Keratinocyte (primary cell): ENCODE measurements at regions not wholly inside any gene's neighbourhood (a gene's known extent, or its start where the extent isn't known, plus 50 kb on each side); places are given as distances from the start of the nearest gene placed in this dataset.

ENCODE experiments used
- DNase-seq: peaks from one replicate; pipeline ENCODE4 v3.0.0-alpha.2; 2011; ENCODE audit warnings: low read depth, missing footprints, low spot score
- FAIRE-seq: peaks from 2 replicates; lab custom pipeline; 2011; peaks lifted over from hg19 to GRCh38; lab: Jason Lieb, UNC
- H2AFZ ChIP-seq: 2 replicates; pipeline ENCODE4 v1.6.0; 2012; ENCODE audit warnings: low read length, control low read depth, inconsistent platforms; ENCODE audit not compliant: control insufficient read depth
- H3K27ac ChIP-seq: 2 replicates; pipeline ENCODE4 v1.5.1; 2011; ENCODE audit warnings: low read length; ENCODE audit not compliant: control insufficient read depth, insufficient read depth
- H3K27me3 ChIP-seq: 3 replicates; pipeline ENCODE4 v1.6.0; 2011; ENCODE audit warnings: low read length; ENCODE audit not compliant: control insufficient read depth, insufficient read depth; ENCODE audit errors: extremely low read depth
- H3K36me3 ChIP-seq, 2 experiments: 2 replicates in 1 of 2; 3 replicates in 1 of 2; pipeline ENCODE4 v1.5.1; 2011; ENCODE audit warnings: low read length in 2 of 2, mild to moderate bottlenecking in 1 of 2; ENCODE audit not compliant: control insufficient read depth in 2 of 2, insufficient read depth in 2 of 2; ENCODE audit errors: extremely low read depth in 1 of 2
- H3K4me1 ChIP-seq: 3 replicates; pipeline ENCODE4 v1.5.1; 2011; ENCODE audit warnings: low read length; ENCODE audit not compliant: control insufficient read depth, insufficient read depth; ENCODE audit errors: extremely low read depth
- H3K4me2 ChIP-seq: 3 replicates; pipeline ENCODE4 v1.6.0; 2011; ENCODE audit warnings: low read depth, low read length; ENCODE audit not compliant: control insufficient read depth, insufficient read depth; ENCODE audit errors: extremely low read depth
- H3K4me3 ChIP-seq, 3 experiments: fragments of 200-600 bp in 1 of 3; sonication (generic) in 1 of 3; 2 replicates in 2 of 3; 3 replicates in 1 of 3; pipeline ENCODE4 v1.5.1; 2011 to 2016; ENCODE audit warnings: low read length in 3 of 3, mild to moderate bottlenecking in 3 of 3, control low read depth in 2 of 3, inconsistent platforms in 1 of 3, low read depth in 1 of 3, mixed read lengths in 1 of 3, mixed run types in 1 of 3, moderate library complexity in 1 of 3; ENCODE audit not compliant: control insufficient read depth in 2 of 3, insufficient read depth in 2 of 3; ENCODE audit errors: extremely low read depth in 1 of 3
- H3K79me2 ChIP-seq: 2 replicates; pipeline ENCODE4 v1.6.0; 2012; ENCODE audit warnings: low read length; ENCODE audit not compliant: control insufficient read depth, insufficient read depth
- H3K9ac ChIP-seq: 3 replicates; pipeline ENCODE4 v1.6.0; 2011; ENCODE audit warnings: low read length; ENCODE audit not compliant: control insufficient read depth, insufficient read depth; ENCODE audit errors: extremely low read depth
- H3K9me1 ChIP-seq: 3 replicates; pipeline ENCODE4 v1.6.0; 2011; ENCODE audit warnings: low read length; ENCODE audit not compliant: control insufficient read depth, insufficient read depth; ENCODE audit errors: extremely low read depth
- H3K9me3 ChIP-seq: 2 replicates; pipeline ENCODE4 v1.5.1; 2012; ENCODE audit warnings: low read depth, low read length; ENCODE audit not compliant: control insufficient read depth
- H4K20me1 ChIP-seq: 3 replicates; pipeline ENCODE4 v1.6.0; 2011; ENCODE audit warnings: low read length; ENCODE audit not compliant: control insufficient read depth, insufficient read depth; ENCODE audit errors: extremely low read depth
- EZH2 ChIP-seq: IDR thresholded peaks from one replicate; pipeline ENCODE4 v1.6.1; 2012; ENCODE audit warnings: inconsistent platforms, mild to moderate bottlenecking, low read length, moderate library complexity
- dilution Hi-C: fragments of 300-500 bp; cut with MboI; formaldehyde crosslinking; loops from one replicate; pipeline ENCODE4 v1.7.0; 2020; ENCODE audit warnings: low sequenced_read_pairs; ENCODE audit not compliant: extremely low pct_ligation_motif_present
- TF ChIP-seq, protein P1 (sequence below), 3 experiments: IDR thresholded peaks in 1 of 3; conservative IDR thresholded peaks in 1 of 3; optimal IDR thresholded peaks in 1 of 3; 2 replicates in 2 of 3; 3 replicates in 1 of 3; pipeline versions ENCODE3 to v1.5.1; 2011; ENCODE audit warnings: low read length in 3 of 3, mild to moderate bottlenecking in 3 of 3, moderate library complexity in 2 of 3, control low read depth in 1 of 3, inconsistent platforms in 1 of 3; ENCODE audit not compliant: insufficient read depth in 2 of 3; ENCODE audit errors: extremely low read depth in 1 of 3

DNA sequence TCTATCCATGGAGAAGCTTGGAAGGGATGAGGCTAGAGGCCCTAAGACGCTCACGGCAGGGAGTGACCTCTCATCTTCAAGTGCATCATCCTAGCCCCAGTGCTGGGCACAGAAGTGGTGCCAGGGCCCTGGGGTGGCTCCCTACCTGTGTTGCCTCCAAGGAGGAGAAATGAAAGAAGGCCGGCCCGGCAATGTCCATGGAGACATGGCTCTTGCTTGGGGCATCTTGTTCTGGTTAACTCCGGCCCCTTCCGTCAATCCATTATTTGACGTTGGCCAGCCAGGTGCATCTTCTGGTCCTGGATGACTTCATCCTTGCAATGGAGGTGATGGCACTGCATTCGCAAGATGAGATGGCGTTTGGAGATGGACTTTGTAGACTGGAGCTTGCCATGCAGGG, 83.2 kb upstream of the ALDH1L1 start:
- no peaks in the 10 kb centered on the region for H3K36me3 ChIP-seq
- dilution Hi-C loops, result no loop called here
- DNase-seq (no peak), FAIRE-seq (no peak)
- H3K27me3 ChIP-seq, result no peaks in the 10 kb centered on the region
- no peak overlapping the region for H3K27ac ChIP-seq
- TF ChIP-seq, protein P1, sequence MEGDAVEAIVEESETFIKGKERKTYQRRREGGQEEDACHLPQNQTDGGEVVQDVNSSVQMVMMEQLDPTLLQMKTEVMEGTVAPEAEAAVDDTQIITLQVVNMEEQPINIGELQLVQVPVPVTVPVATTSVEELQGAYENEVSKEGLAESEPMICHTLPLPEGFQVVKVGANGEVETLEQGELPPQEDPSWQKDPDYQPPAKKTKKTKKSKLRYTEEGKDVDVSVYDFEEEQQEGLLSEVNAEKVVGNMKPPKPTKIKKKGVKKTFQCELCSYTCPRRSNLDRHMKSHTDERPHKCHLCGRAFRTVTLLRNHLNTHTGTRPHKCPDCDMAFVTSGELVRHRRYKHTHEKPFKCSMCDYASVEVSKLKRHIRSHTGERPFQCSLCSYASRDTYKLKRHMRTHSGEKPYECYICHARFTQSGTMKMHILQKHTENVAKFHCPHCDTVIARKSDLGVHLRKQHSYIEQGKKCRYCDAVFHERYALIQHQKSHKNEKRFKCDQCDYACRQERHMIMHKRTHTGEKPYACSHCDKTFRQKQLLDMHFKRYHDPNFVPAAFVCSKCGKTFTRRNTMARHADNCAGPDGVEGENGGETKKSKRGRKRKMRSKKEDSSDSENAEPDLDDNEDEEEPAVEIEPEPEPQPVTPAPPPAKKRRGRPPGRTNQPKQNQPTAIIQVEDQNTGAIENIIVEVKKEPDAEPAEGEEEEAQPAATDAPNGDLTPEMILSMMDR (optimal IDR thresholded peaks at IDR 0.05 in 1 of 3, IDR thresholded peaks at IDR 0.05 in 1 of 3, conservative IDR thresholded peaks at IDR 0.05 in 1 of 3; ENCODE audit: extremely low read depth in 1 of 3, insufficient read depth in 2 of 3, low read length in 3 of 3), result no peak
- TF ChIP-seq EZH2, result no peak
- H3K4me1 ChIP-seq, result peaks cover 30% of the 10 kb centered on the region
- no peak overlapping the region for H3K9ac ChIP-seq
- no peaks in the 10 kb centered on the region for H4K20me1 ChIP-seq
- H3K4me3 ChIP-seq, result no peak overlapping the region
- H3K9me3 ChIP-seq, result no peaks in the 10 kb centered on the region
- H3K79me2 ChIP-seq, result no peaks in the 10 kb centered on the region
- H2AFZ ChIP-seq, result no peak overlapping the region
- H3K9me1 ChIP-seq, result no peaks in the 10 kb centered on the region
- no peak overlapping the region for H3K4me2 ChIP-seq

DNA sequence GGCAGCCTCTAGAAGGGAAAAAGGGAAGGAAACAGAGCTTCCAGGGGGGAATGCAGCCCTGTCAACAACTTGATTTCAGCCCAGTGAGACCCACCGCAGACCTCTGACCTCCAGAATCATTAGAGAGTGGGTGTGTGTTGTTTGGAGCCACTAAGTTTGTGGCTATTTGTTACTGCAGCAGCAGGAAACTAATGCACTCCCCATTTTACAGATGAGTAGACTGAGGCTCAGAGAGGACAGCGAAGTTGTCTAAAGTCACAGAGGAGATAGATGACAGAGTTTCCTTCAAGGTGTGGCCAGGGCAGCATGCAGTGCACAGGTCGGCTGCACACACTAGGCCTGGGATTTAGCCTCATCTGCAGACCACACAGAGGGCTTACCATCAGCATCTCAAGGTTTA, 81.8 kb upstream of the ALDH1L1 start:
- Histone ChIP-seq H3K36me3 (no peaks in the 10 kb centered on the region), H3K79me2 (no peaks in the 10 kb centered on the region), H3K4me3 (no peak overlapping the region), H3K27me3 (no peaks in the 10 kb centered on the region), H3K9ac (no peak overlapping the region), H3K27ac (no peak overlapping the region), H4K20me1 (no peaks in the 10 kb centered on the region), H3K4me1 (peaks cover 18% of the 10 kb centered on the region), H2AFZ (no peak overlapping the region), H3K9me3 (no peaks in the 10 kb centered on the region), H3K4me2 (no peak overlapping the region), H3K9me1 (no peaks in the 10 kb centered on the region)
- no peak for FAIRE-seq
- no peak for DNase-seq
- dilution Hi-C loops, result no loop called here
- TF ChIP-seq, protein P1 (optimal IDR thresholded peaks at IDR 0.05 in 1 of 3, IDR thresholded peaks at IDR 0.05 in 1 of 3, conservative IDR thresholded peaks at IDR 0.05 in 1 of 3; ENCODE audit: extremely low read depth in 1 of 3, insufficient read depth in 2 of 3, low read length in 3 of 3), result no peak
- no peak for TF ChIP-seq EZH2
